ENCODE measurements at regions not wholly inside any gene's neighbourhood (a gene's known extent, or its start where the extent isn't known, plus 50 kb on each side); places are given as distances from the start of the nearest gene placed in this dataset.
A peak's percentile ranks its signal among the peaks of the same experiment; 100 is the strongest.

DNA sequence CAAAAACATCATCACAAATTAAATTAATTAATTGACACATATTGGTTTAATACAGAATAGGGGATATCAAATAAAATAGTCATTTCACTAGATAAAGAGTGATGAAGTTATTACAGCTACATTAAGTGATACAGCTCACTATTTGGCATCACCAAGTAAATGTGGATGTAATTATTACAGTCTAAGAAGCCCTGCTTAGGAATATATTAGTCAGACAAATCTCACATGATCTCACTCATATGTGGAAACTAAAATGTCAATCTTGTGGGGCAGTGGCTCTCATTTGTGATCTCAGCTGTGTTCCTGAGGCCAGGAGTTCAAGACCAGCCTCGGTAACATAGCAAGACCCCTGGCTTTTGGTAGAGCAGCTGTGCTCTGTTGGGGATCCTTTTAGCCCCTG lies 233.4 kb upstream of the RGMB start:
- Histone ChIP-seq H3K27ac (ENCODE audit: insufficient read depth, low read length) (no peak overlapping the region), H3K14ac (replicated peaks; ENCODE audit: low read depth, low read length) (no peak overlapping the region), H3K56ac (ENCODE audit: extremely low read depth, insufficient read depth, low read length) (no peak overlapping the region), H2AK9ac (replicated peaks; ENCODE audit: low read depth, low read length, poor library complexity) (no peak overlapping the region), H3K9me1 (ENCODE audit: insufficient read depth, low read length) (no peaks in the 10 kb centered on the region), H2BK15ac (ENCODE audit: low read depth, low read length) (no peak overlapping the region), H2AK5ac (ENCODE audit: low read depth, low read length) (no peak overlapping the region), H2BK20ac (ENCODE audit: low read depth, low read length) (no peak overlapping the region), H4K20me1 (ENCODE audit: insufficient read depth, low read length) (no peaks in the 10 kb centered on the region), H3K79me1 (ENCODE audit: low read depth in 1 of 2, low read length in 2 of 2) (no peaks in the 10 kb centered on the region), H4K8ac (ENCODE audit: low read depth in 2 of 2, low read length in 2 of 2) (no peak overlapping the region), H3K27me3 (ENCODE audit: control insufficient read depth, insufficient read depth, low read length) (no peaks in the 10 kb centered on the region), H3K23ac (ENCODE audit: low read depth, low read length) (no peak overlapping the region), H4K91ac (ENCODE audit: insufficient read depth, low read depth, low read length) (no peak overlapping the region), H4K5ac (ENCODE audit: low read depth, low read length) (no peak overlapping the region), H3K4ac (ENCODE audit: low read depth, low read length) (no peak overlapping the region), H2BK120ac (ENCODE audit: low read depth, low read length) (no peak overlapping the region), H3K4me1 (ENCODE audit: control insufficient read depth, insufficient read depth, low read length) (no peaks in the 10 kb centered on the region), H2AFZ (replicated peaks; ENCODE audit: low read length, poor library complexity) (no peak overlapping the region), H3K4me3 (ENCODE audit: insufficient read depth, low read depth, low read length) (no peak overlapping the region), H3K36me3 (ENCODE audit: control insufficient read depth, insufficient read depth, low read length) (no peaks in the 10 kb centered on the region), H3K9ac (ENCODE audit: low read depth, low read length) (no peak overlapping the region), H2BK5ac (ENCODE audit: low read depth, low read length, poor library complexity, severe bottlenecking) (no peak overlapping the region), H3K9me3 (ENCODE audit: control insufficient read depth, insufficient read depth, low read length) (no peaks in the 10 kb centered on the region; the same call in 1 of the 2 replicates), H3K4me2 (ENCODE audit: low read depth, low read length) (no peak overlapping the region), H3K18ac (ENCODE audit: low read depth, low read length) (no peak overlapping the region)
- ChIA-PET CTCF (no interaction called here), POLR2A (ENCODE audit: unreplicated experiment) (no interaction called here)
- DNase-seq (peak; percentile 30), ATAC-seq (ENCODE audit: low read depth) (no peak)
- in situ Hi-C loops (cut with MboI; ENCODE audit: low sequenced_read_pairs): no loop called here
- no CpG with 5 or more reads among the region's 1 CpG for WGBS, 2 experiments (ENCODE audit: extremely low coverage in 2 of 2, insufficient read length in 1 of 2)
- TF ChIP-seq RAD21 (IDR thresholded peaks at IDR 0.05; ENCODE audit: low read length) (no peak), RFX5 (IDR thresholded peaks at IDR 0.05; ENCODE audit: low read depth, low read length) (no peak), MXI1 (IDR thresholded peaks at IDR 0.05; ENCODE audit: borderline replicate concordance, low read depth, low read length) (no peak), POLR2A (IDR thresholded peaks at IDR 0.05; ENCODE audit: low read depth, low read length) (no peak), MAFK (IDR thresholded peaks at IDR 0.05; ENCODE audit: low read depth, low read length) (no peak), MAZ (IDR thresholded peaks at IDR 0.05; ENCODE audit: borderline replicate concordance, low read depth, low read length) (no peak), CEBPB (IDR thresholded peaks at IDR 0.05; ENCODE audit: low read depth, low read length) (no peak), NFE2L2 (IDR thresholded peaks at IDR 0.05; ENCODE audit: low read depth, low read length) (no peak), CHD1 (IDR thresholded peaks at IDR 0.05; ENCODE audit: low read depth, low read length) (no peak), BHLHE40 (IDR thresholded peaks at IDR 0.05; ENCODE audit: low read depth, low read length) (no peak), SMC3 (IDR thresholded peaks at IDR 0.05; ENCODE audit: low read depth, low read length) (no peak), FOS (IDR thresholded peaks at IDR 0.05; ENCODE audit: low read depth, low read length) (no peak), RCOR1 (IDR thresholded peaks at IDR 0.05; ENCODE audit: insufficient replicate concordance, low read length) (no peak)
- TF ChIP-seq, protein P1, sequence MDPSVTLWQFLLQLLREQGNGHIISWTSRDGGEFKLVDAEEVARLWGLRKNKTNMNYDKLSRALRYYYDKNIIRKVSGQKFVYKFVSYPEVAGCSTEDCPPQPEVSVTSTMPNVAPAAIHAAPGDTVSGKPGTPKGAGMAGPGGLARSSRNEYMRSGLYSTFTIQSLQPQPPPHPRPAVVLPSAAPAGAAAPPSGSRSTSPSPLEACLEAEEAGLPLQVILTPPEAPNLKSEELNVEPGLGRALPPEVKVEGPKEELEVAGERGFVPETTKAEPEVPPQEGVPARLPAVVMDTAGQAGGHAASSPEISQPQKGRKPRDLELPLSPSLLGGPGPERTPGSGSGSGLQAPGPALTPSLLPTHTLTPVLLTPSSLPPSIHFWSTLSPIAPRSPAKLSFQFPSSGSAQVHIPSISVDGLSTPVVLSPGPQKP (IDR thresholded peaks at IDR 0.05; ENCODE audit: borderline replicate concordance, low read depth, low read length): no peak
- TF ChIP-seq, protein P2, sequence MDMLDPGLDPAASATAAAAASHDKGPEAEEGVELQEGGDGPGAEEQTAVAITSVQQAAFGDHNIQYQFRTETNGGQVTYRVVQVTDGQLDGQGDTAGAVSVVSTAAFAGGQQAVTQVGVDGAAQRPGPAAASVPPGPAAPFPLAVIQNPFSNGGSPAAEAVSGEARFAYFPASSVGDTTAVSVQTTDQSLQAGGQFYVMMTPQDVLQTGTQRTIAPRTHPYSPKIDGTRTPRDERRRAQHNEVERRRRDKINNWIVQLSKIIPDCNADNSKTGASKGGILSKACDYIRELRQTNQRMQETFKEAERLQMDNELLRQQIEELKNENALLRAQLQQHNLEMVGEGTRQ (IDR thresholded peaks at IDR 0.05; ENCODE audit: low read depth, low read length): no peak
- TF ChIP-seq, protein P3, sequence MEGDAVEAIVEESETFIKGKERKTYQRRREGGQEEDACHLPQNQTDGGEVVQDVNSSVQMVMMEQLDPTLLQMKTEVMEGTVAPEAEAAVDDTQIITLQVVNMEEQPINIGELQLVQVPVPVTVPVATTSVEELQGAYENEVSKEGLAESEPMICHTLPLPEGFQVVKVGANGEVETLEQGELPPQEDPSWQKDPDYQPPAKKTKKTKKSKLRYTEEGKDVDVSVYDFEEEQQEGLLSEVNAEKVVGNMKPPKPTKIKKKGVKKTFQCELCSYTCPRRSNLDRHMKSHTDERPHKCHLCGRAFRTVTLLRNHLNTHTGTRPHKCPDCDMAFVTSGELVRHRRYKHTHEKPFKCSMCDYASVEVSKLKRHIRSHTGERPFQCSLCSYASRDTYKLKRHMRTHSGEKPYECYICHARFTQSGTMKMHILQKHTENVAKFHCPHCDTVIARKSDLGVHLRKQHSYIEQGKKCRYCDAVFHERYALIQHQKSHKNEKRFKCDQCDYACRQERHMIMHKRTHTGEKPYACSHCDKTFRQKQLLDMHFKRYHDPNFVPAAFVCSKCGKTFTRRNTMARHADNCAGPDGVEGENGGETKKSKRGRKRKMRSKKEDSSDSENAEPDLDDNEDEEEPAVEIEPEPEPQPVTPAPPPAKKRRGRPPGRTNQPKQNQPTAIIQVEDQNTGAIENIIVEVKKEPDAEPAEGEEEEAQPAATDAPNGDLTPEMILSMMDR (conservative IDR thresholded peaks at IDR 0.05; ENCODE audit: low read depth, low read length): no peak
- intact Hi-C loops (cut with micrococcal nuclease): no loop called here
- no TSS peak for BruUV-seq (replicated peaks)
- dilution Hi-C loops (cut with HindIII; ENCODE audit: low sequenced_read_pairs, unreplicated experiment): no loop called here
